Stimulated activated CD4-positive, alpha-beta T cell treated with anti-CD3 and anti-CD28 coated beads, Interleukin-4, amount 100 ng/mL, for 48 hours (primary cell): ENCODE measurements at regions not wholly inside any gene's neighbourhood (a gene's known extent, or its start where the extent isn't known, plus 50 kb on each side); places are given as distances from the start of the nearest gene placed in this dataset.
"Not testable (repeated sequence)": the region's sequence is repeated elsewhere in the genome, so short reads cannot be mapped to it uniquely, and the experiment has no call there.

ENCODE experiments used
- DNase-seq, 2 donors: peaks; one replicate each; pipeline ENCODE4 v3.0.0-alpha.2; 2020; ENCODE audit warnings: low read depth in 2 of 2

- DNase-seq = no peak
Measured at GRCh38 chr5:19048726-19049125, 939.3 kb downstream of the CDH18 start.

GRCh38 chr5:19058216-19058615 lies 929.8 kb downstream of the CDH18 start:
- no peak for DNase-seq

- DNase-seq = no peak
Measured at GRCh38 chr5:19064094-19064493, 923.9 kb downstream of the CDH18 start.

GRCh38 chr5:19067741-19068140 lies 920.3 kb downstream of the CDH18 start:
- no peak for DNase-seq

- DNase-seq = no peak
Measured at GRCh38 chr5:19098434-19098833, 889.6 kb downstream of the CDH18 start.

- DNase-seq = no peak
Measured at GRCh38 chr5:19099195-19099594, 888.8 kb downstream of the CDH18 start.

- no peak for DNase-seq
Measured at GRCh38 chr5:19104948-19105347, 883.1 kb downstream of the CDH18 start.

- DNase-seq = no peak
Measured at GRCh38 chr5:19122923-19123322, 865.1 kb downstream of the CDH18 start.

- no peak for DNase-seq
Measured at GRCh38 chr5:19125956-19126713, 861.9 kb downstream of the CDH18 start.

GRCh38 chr5:19140276-19140675 lies 847.7 kb downstream of the CDH18 start:
- DNase-seq = no peak

- DNase-seq = not testable (repeated sequence)
Measured at GRCh38 chr5:19141937-19142524, 846.0 kb downstream of the CDH18 start.

- not testable (repeated sequence) for DNase-seq
Measured at GRCh38 chr5:19142713-19143414, 845.1 kb downstream of the CDH18 start.

- DNase-seq = no peak
Measured at GRCh38 chr5:19143935-19144334, 844.1 kb downstream of the CDH18 start.

GRCh38 chr5:19169426-19169825 lies 818.6 kb downstream of the CDH18 start:
- DNase-seq = no peak

- no peak for DNase-seq
Measured at GRCh38 chr5:19172926-19173470, 815.0 kb downstream of the CDH18 start.

- DNase-seq = no peak
Measured at GRCh38 chr5:19175776-19176570, 812.0 kb downstream of the CDH18 start.

GRCh38 chr5:19179571-19179970 lies 808.4 kb downstream of the CDH18 start:
- no peak for DNase-seq

- DNase-seq = no peak
Measured at GRCh38 chr5:19189176-19189575, 798.8 kb downstream of the CDH18 start.

GRCh38 chr5:19193631-19194030 lies 794.4 kb downstream of the CDH18 start:
- no peak for DNase-seq

- no peak for DNase-seq
Measured at GRCh38 chr5:19196631-19197030, 791.4 kb downstream of the CDH18 start.

- no peak for DNase-seq
Measured at GRCh38 chr5:19200251-19200650, 787.7 kb downstream of the CDH18 start.

GRCh38 chr5:19208397-19208796 lies 779.6 kb downstream of the CDH18 start:
- DNase-seq = no peak
